ENCODE measurements at regions not wholly inside any gene's neighbourhood (a gene's known extent, or its start where the extent isn't known, plus 50 kb on each side); places are given as distances from the start of the nearest gene placed in this dataset.
A peak's percentile ranks its signal among the peaks of the same experiment; 100 is the strongest.

GRCh38 chr20:51861726-51862466 lies 59.6 kb upstream of the SALL4 start:
- H3K4me3 ChIP-seq = no peak overlapping the region
- H3K27me3 ChIP-seq = no peaks in the 10 kb centered on the region
- H3K36me3 ChIP-seq = no peaks in the 10 kb centered on the region
- no peak for TF ChIP-seq CTCF (IDR thresholded peaks at IDR 0.05; ENCODE audit: low read depth, low read length)
- H3K9me3 ChIP-seq (ENCODE audit: low read depth) = no peaks in the 10 kb centered on the region
- H3K27ac ChIP-seq = no peak overlapping the region
- H3K4me1 ChIP-seq (ENCODE audit: low read depth) = no peaks in the 10 kb centered on the region
- DNase-seq (ENCODE audit: low read depth in 1 of 2, low spot score in 1 of 2) = no peak

DNA sequence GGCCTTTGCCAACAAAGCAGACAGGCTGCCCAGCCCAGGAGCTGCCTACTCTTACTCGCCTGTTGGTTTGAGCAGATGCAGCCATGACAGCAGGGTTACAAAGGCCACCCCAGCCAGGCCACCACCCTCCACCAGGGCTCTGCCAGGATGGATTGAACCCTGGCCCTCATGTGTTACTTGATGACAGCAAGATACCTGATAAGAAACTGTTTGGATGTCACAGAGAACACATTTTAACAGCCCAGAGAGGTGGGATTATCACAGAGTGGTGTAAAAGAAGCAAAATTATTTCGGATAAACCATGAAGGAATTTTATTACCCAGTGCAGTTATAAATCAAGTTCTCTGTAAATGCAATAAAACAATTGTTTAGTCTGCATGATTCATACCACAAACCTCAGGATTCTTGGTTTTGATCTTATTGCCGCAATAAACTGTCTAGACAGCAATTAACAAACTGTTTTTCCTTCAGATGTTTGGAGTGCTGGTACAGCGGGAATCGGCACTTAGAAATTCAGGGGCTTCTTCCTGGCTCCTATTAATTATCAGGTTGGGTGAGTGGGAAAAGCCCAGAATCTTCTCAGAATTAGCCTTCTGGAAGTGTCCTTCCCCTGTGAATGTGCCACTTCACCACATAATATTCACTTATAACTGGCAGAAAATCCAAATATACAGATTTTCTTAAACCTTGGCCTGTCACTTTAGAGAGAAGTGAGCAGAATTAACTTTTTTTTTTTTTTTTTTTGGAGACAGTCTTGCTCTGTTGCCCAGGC lies 58.0 kb upstream of the SALL4 start:
- TF ChIP-seq CTCF (IDR thresholded peaks at IDR 0.05; ENCODE audit: low read depth, low read length) = no peak
- Histone ChIP-seq H3K36me3 (no peaks in the 10 kb centered on the region), H3K9me3 (ENCODE audit: low read depth) (no peaks in the 10 kb centered on the region), H3K27ac (no peak overlapping the region), H3K27me3 (no peaks in the 10 kb centered on the region), H3K4me3 (no peak overlapping the region), H3K4me1 (ENCODE audit: low read depth) (no peaks in the 10 kb centered on the region)
- peak in 1 of 2 donors; percentile 25 for DNase-seq (ENCODE audit: low read depth in 1 of 2, low spot score in 1 of 2)

DNA sequence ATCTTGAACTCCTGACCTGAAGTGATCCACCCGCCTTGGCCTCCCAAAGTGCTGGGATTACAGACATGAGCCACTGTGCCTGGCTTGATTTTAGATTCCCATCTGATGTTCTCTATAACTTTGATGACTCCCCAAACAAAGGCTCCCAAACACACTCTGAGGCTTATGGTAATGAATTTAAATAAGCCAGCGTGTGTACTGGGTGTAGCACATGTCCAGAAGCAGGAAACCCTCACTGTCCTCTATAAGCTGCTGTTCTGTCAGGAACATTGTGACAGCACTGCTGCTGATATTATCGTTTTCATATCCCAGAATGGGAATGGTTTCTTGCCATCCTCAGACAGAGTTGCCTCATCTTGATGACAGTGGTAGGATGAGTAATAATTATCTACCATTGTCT lies 54.1 kb upstream of the SALL4 start:
- no peak for DNase-seq (ENCODE audit: low read depth in 1 of 2, low spot score in 1 of 2)
- H3K27ac ChIP-seq = no peak overlapping the region
- H3K4me3 ChIP-seq = no peak overlapping the region
- no peak for TF ChIP-seq CTCF (IDR thresholded peaks at IDR 0.05; ENCODE audit: low read depth, low read length)
- no peaks in the 10 kb centered on the region for H3K4me1 ChIP-seq (ENCODE audit: low read depth)
- H3K9me3 ChIP-seq (ENCODE audit: low read depth) = no peaks in the 10 kb centered on the region
- H3K27me3 ChIP-seq = no peaks in the 10 kb centered on the region
- H3K36me3 ChIP-seq = no peaks in the 10 kb centered on the region

DNA sequence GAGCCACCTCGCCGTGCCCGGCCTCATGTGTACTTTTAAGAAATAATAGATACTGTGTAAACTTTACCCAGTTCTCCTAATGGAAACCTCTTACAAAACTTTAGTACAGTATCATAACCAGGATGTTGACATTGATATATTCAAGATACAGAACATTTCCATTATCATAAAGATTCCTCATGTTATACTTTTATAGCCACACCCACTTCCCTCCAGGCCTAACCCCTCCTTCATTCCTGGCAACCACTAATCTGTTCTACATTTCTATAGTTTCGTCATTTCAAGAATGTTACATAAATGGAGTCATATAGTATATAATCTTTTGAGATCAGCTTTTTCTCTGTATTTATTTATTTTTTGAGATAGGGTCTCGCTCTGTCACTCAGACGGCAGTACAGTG lies 52.6 kb upstream of the SALL4 start:
- TF ChIP-seq CTCF (IDR thresholded peaks at IDR 0.05; ENCODE audit: low read depth, low read length) = no peak
- DNase-seq (ENCODE audit: low read depth in 1 of 2, low spot score in 1 of 2) = peak in 1 of 2 donors; percentile 27
- H3K27me3 ChIP-seq = no peaks in the 10 kb centered on the region
- H3K4me1 ChIP-seq (ENCODE audit: low read depth) = no peaks in the 10 kb centered on the region
- no peak overlapping the region for H3K4me3 ChIP-seq
- H3K36me3 ChIP-seq = no peaks in the 10 kb centered on the region
- no peak overlapping the region for H3K27ac ChIP-seq
- no peaks in the 10 kb centered on the region for H3K9me3 ChIP-seq (ENCODE audit: low read depth)

Data from cardiac muscle cell (in vitro differentiated cells and primary cell).